Suprapubic skin (tissue), 4 donors: ENCODE measurements at regions not wholly inside any gene's neighbourhood (a gene's known extent, or its start where the extent isn't known, plus 50 kb on each side); places are given as distances from the start of the nearest gene placed in this dataset.
"Not testable (repeated sequence)": the region's sequence is repeated elsewhere in the genome, so short reads cannot be mapped to it uniquely, and the experiment has no call there.

ENCODE experiments used
- DNase-seq, 2 donors: peaks; one replicate each; pipeline ENCODE4 v3.0.0-alpha.2; 2019; ENCODE audit warnings: low spot score in 2 of 2
- H3K27ac ChIP-seq: fragments of 200-600 bp; sonication (generic); one replicate; pipeline ENCODE4 v1.5.1; 2019
- H3K27me3 ChIP-seq: fragments of 200-600 bp; sonication (generic); one replicate; pipeline ENCODE4 v1.5.1; 2019
- H3K36me3 ChIP-seq: fragments of 200-600 bp; sonication (generic); one replicate; pipeline ENCODE4 v1.5.1; 2019
- H3K4me1 ChIP-seq: fragments of 200-600 bp; sonication (generic); one replicate; pipeline ENCODE4 v1.5.1; 2019
- H3K4me3 ChIP-seq: fragments of 200-600 bp; sonication (generic); one replicate; pipeline ENCODE4 v1.5.1; 2019; ENCODE audit warnings: mild to moderate bottlenecking
- H3K9me3 ChIP-seq: fragments of 200-600 bp; sonication (generic); one replicate; pipeline ENCODE4 v1.5.1; 2019
- EP300 ChIP-seq: sonication (generic); formaldehyde crosslinking; IDR thresholded peaks from one replicate; pipeline ENCODE4 v1.6.1; 2017; ENCODE audit warnings: antibody characterized with exemption
- POLR2A ChIP-seq, 2 donors: fragments of 450-650 bp; IDR thresholded peaks; one replicate each; pipeline ENCODE4 v1.6.1; 2017; ENCODE audit warnings: antibody characterized with exemption in 2 of 2, mild to moderate bottlenecking in 2 of 2, moderate library complexity in 2 of 2
- POLR2AphosphoS5 ChIP-seq, 3 donors: sonication (generic); formaldehyde crosslinking; IDR thresholded peaks; one replicate each; pipeline ENCODE4 v1.6.1; 2017; ENCODE audit warnings: antibody characterized with exemption in 3 of 3
- WGBS: methylation state at CpG from one replicate; pipeline ENCODE4 v1.1.5; 2018; 5-methylcytosine and 5-hydroxymethylcytosine counted together
- TF ChIP-seq, protein P1 (sequence below), 2 donors: fragments of 200-600 bp in 1 of 2; fragments of 450-650 bp in 1 of 2; sonication (generic) in 1 of 2; IDR thresholded peaks; one replicate each; pipeline ENCODE4 v1.5.1; 2016 to 2019; ENCODE audit warnings: antibody characterized with exemption in 2 of 2, mild to moderate bottlenecking in 1 of 2, moderate library complexity in 1 of 2

DNA sequence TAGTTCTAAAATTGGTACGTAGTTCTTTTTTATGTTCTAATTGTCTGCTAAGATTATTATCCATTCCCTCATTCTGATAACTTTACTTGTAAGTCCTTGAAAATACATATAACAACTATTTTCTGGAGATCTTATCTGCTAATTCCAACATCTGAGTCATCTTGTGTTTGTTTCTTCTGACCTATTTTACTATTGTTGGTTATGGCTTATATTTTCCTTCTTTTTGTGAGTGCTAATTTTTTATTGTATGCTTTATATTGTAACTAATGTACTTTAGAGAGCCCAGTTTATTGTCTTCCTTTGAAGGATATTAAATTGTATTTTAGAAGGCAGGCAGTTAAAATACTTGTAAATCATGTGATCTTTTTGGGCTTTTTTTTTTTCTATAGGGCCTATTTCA lies 149.3 kb upstream of the LRFN5 start:
- TF ChIP-seq EP300 (no peak), POLR2A (IDR thresholded peaks at IDR 0.05) (no peak), POLR2AphosphoS5 (IDR thresholded peaks at IDR 0.05) (no peak)
- TF ChIP-seq, protein P1, sequence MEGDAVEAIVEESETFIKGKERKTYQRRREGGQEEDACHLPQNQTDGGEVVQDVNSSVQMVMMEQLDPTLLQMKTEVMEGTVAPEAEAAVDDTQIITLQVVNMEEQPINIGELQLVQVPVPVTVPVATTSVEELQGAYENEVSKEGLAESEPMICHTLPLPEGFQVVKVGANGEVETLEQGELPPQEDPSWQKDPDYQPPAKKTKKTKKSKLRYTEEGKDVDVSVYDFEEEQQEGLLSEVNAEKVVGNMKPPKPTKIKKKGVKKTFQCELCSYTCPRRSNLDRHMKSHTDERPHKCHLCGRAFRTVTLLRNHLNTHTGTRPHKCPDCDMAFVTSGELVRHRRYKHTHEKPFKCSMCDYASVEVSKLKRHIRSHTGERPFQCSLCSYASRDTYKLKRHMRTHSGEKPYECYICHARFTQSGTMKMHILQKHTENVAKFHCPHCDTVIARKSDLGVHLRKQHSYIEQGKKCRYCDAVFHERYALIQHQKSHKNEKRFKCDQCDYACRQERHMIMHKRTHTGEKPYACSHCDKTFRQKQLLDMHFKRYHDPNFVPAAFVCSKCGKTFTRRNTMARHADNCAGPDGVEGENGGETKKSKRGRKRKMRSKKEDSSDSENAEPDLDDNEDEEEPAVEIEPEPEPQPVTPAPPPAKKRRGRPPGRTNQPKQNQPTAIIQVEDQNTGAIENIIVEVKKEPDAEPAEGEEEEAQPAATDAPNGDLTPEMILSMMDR (IDR thresholded peaks at IDR 0.05): no peak
- H3K9me3 ChIP-seq: peaks cover 7% of the 10 kb centered on the region
- H3K27ac ChIP-seq: no peak overlapping the region
- H3K27me3 ChIP-seq: no peaks in the 10 kb centered on the region
- H3K4me1 ChIP-seq: no peaks in the 10 kb centered on the region
- H3K4me3 ChIP-seq: no peak overlapping the region
- H3K36me3 ChIP-seq: no peaks in the 10 kb centered on the region
- no peak for DNase-seq
- WGBS: 71% methylated on average over 1 of the region's 1 CpG

DNA sequence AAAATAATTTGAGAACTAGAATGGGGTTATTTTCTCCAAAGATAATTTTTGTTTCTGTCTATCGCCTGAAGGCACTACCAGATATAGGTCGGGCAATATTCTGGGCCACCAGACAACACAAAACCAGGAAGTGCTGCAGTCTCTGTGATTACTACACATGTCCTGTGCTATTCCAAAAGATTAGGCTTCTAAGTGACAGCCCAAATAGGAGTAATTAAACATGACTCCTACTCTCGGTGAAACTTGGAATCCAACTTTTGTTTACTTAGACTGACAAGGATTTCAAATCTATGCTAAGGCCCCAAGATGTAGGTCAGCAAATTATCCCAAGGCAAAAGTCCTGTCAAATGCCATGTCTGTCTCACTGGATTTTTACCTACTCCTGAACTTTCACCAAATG lies 157.6 kb upstream of the LRFN5 start:
- TF ChIP-seq, protein P1 (IDR thresholded peaks at IDR 0.05): no peak
- no peak for TF ChIP-seq POLR2AphosphoS5 (IDR thresholded peaks at IDR 0.05)
- Histone ChIP-seq H3K4me3 (no peak overlapping the region), H3K27ac (no peak overlapping the region), H3K9me3 (no peaks in the 10 kb centered on the region), H3K4me1 (no peaks in the 10 kb centered on the region), H3K36me3 (no peaks in the 10 kb centered on the region), H3K27me3 (no peaks in the 10 kb centered on the region)
- no peak for DNase-seq
- 44% methylated on average over 3 of the region's 3 CpGs for WGBS

DNA sequence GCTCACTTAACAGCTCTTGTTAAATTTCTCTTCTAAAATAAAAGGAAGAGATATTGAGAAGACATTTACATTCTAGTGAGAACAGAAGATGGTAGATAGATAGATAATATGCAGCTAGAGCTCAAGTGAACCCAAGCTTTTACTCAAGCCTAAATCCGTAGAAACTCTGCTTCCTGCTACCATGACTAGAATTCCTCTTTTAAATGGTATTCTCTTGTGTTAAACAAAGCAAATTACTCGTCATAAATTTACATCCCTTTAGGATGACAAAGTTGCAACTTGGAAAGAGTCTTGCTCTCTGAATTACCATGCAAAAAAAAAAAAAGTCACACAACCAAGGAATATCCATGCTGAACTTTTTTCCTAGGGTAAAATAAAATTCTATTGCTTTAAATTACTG lies 160.7 kb upstream of the LRFN5 start:
- no peak overlapping the region for H3K27ac ChIP-seq
- no peaks in the 10 kb centered on the region for H3K27me3 ChIP-seq
- no peaks in the 10 kb centered on the region for H3K4me1 ChIP-seq
- H3K4me3 ChIP-seq: no peak overlapping the region
- H3K9me3 ChIP-seq: no peaks in the 10 kb centered on the region
- 50% methylated on average over 2 of the region's 2 CpGs for WGBS
- TF ChIP-seq POLR2AphosphoS5 (IDR thresholded peaks at IDR 0.05) (no peak), POLR2A (IDR thresholded peaks at IDR 0.05) (no peak), EP300 (no peak)
- TF ChIP-seq, protein P1 (IDR thresholded peaks at IDR 0.05): no peak
- no peak for DNase-seq
- no peaks in the 10 kb centered on the region for H3K36me3 ChIP-seq

DNA sequence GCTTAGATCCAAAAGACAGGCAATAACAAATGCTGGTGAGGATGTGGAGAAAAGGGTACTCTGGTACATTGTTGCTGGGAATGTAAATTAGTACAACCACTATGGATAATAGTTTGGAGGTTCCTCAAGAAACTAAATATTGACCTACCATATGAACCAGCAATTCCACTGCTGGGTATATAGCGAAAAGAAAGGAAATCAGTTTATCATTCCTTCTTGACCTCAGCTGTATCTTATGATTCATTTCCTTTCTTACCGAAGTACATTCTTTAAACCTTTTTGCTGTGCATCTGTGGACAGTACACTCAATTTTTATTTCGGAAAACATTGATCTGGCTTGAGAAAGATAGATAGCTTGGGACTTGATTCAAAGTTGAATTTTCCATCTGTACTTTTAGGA lies 183.2 kb upstream of the LRFN5 start:
- Histone ChIP-seq H3K27me3 (no peaks in the 10 kb centered on the region), H3K36me3 (no peaks in the 10 kb centered on the region), H3K27ac (no peak overlapping the region), H3K4me1 (no peaks in the 10 kb centered on the region), H3K4me3 (no peak overlapping the region), H3K9me3 (no peaks in the 10 kb centered on the region)
- TF ChIP-seq EP300 (no peak), POLR2AphosphoS5 (IDR thresholded peaks at IDR 0.05) (no peak), POLR2A (IDR thresholded peaks at IDR 0.05) (no peak)
- TF ChIP-seq, protein P1 (IDR thresholded peaks at IDR 0.05): no peak
- WGBS: 76% methylated on average over 3 of the region's 3 CpGs
- DNase-seq: no peak

DNA sequence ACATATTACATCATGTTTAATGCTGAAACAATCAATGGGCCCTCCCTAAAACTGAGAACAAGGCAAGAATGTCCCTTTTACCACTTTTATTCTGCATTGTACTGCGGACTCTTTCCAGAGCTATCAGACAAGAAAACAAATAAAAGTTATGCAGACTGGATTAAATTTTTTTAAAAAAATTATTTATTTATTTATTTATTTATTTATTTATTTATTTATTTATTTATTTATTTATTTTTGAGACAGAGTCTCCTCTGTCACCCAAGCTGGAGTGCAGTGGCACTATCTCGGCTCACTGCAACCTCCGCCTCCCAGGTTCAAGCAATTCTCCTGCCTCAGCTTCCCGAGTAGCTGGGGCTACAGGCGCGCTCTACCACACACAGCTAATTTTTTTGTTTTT lies 185.4 kb upstream of the LRFN5 start:
- not testable (repeated sequence) for H3K27ac ChIP-seq, DNase-seq, H3K36me3 ChIP-seq, H3K4me3 ChIP-seq, H3K4me1 ChIP-seq, H3K9me3 ChIP-seq, H3K27me3 ChIP-seq
- 96% methylated on average over 6 of the region's 6 CpGs for WGBS

DNA sequence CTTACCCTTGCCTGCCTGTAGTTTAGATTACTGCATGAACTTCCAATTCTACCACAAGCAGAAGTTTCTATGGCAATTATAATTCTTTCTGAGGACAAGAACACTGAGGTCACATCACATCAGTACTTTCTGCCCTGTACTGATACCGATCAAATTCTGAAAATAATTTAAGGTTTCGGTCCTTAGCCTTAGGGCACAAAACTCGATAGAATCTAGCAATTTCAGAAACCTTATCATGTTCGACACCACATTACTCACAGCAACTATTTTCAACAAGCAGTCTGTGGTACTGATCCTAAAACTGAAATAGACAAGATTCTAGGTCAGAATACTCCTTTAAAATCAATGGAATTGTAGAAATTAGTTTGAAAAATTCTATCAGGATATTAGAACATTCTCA lies 187.0 kb upstream of the LRFN5 start:
- 52% methylated on average over 4 of the region's 4 CpGs for WGBS
- H3K9me3 ChIP-seq: no peaks in the 10 kb centered on the region
- no peak overlapping the region for H3K27ac ChIP-seq
- H3K36me3 ChIP-seq: no peaks in the 10 kb centered on the region
- H3K27me3 ChIP-seq: no peaks in the 10 kb centered on the region
- TF ChIP-seq, protein P1 (IDR thresholded peaks at IDR 0.05): no peak
- TF ChIP-seq EP300: no peak
- H3K4me1 ChIP-seq: no peaks in the 10 kb centered on the region
- H3K4me3 ChIP-seq: no peak overlapping the region
- no peak for DNase-seq
